Prostate gland (tissue), 2 donors: ENCODE measurements at regions not wholly inside any gene's neighbourhood (a gene's known extent, or its start where the extent isn't known, plus 50 kb on each side); places are given as distances from the start of the nearest gene placed in this dataset.
A peak's percentile ranks its signal among the peaks of the same experiment; 100 is the strongest.

Experiments
- DNase-seq: peaks from one replicate; pipeline ENCODE4 v3.0.0-alpha.2; 2019; ENCODE audit warnings: low spot score
- H3K27ac ChIP-seq, 2 donors: fragments of 200-600 bp; sonication (generic); 2 replicates each; pipeline ENCODE4 v1.5.1; 2017 to 2019
- H3K27me3 ChIP-seq: fragments of 200-600 bp; sonication (generic); replicated peaks from 2 replicates; pipeline ENCODE4 v1.5.1; 2019; ENCODE audit not compliant: insufficient read depth
- H3K36me3 ChIP-seq, 2 donors: fragments of 200-600 bp; sonication (generic); 1 replicate in 1 of 2; 2 replicates in 1 of 2; pipeline versions ENCODE4 v1.5.1 to v1.8.1; 2017 to 2019
- H3K4me1 ChIP-seq: fragments of 200-600 bp; sonication (generic); replicated peaks from 2 replicates; pipeline ENCODE4 v1.5.1; 2019
- H3K4me3 ChIP-seq, 2 donors: fragments of 200-600 bp; sonication (generic); 2 replicates each; pipeline ENCODE4 v1.5.1; 2017 to 2019
- H3K9me3 ChIP-seq: fragments of 200-600 bp; sonication (generic); 2 replicates; pipeline ENCODE4 v1.5.1; 2017
- CTCF ChIP-seq, 4 experiments: fragments of 200-600 bp in 2 of 4; fragments of 450-650 bp in 2 of 4; sonication (generic) in 2 of 4; IDR thresholded peaks; 1 replicate in 3 of 4; 2 replicates in 1 of 4; pipeline ENCODE4 v1.5.1; 2016 to 2019; ENCODE audit warnings: antibody characterized with exemption in 4 of 4, mild to moderate bottlenecking in 2 of 4, moderate library complexity in 2 of 4
- POLR2A ChIP-seq: fragments of 450-650 bp; IDR thresholded peaks from one replicate; pipeline ENCODE4 v1.6.1; 2016; ENCODE audit warnings: antibody characterized with exemption, mild to moderate bottlenecking
- POLR2AphosphoS5 ChIP-seq: sonication (generic); formaldehyde crosslinking; IDR thresholded peaks from one replicate; pipeline ENCODE4 v1.6.1; 2017; ENCODE audit warnings: antibody characterized with exemption
- WGBS: methylation state at CpG from one replicate; pipeline ENCODE4 v1.1.5; 2018; 5-methylcytosine and 5-hydroxymethylcytosine counted together
- intact Hi-C: fragments of 100-400 bp; cut with DNase I; formaldehyde crosslinking; loops from one replicate; pipeline ENCODE4 v1.14.2; 2022

- H3K4me3 ChIP-seq = no peak overlapping the region
- WGBS = 70% methylated on average over 36 of the region's 37 CpGs
- TF ChIP-seq POLR2AphosphoS5 (no peak), POLR2A (no peak), CTCF (IDR thresholded peaks at IDR 0.05) (no peak)
- intact Hi-C loops = no loop called here
- H3K4me1 ChIP-seq = no peaks in the 10 kb centered on the region
- no peaks in the 10 kb centered on the region for H3K27me3 ChIP-seq
- no peaks in the 10 kb centered on the region for H3K36me3 ChIP-seq
- DNase-seq = no peak
- no peak overlapping the region for H3K27ac ChIP-seq
- H3K9me3 ChIP-seq = no peaks in the 10 kb centered on the region
Measured at GRCh38 chr13:99896369-99897075, 75.0 kb downstream of the ZIC5 start.

GRCh38 chr13:99895444-99896368 lies 75.9 kb downstream of the ZIC5 start:
- Histone ChIP-seq H3K9me3 (no peaks in the 10 kb centered on the region), H3K4me1 (no peaks in the 10 kb centered on the region), H3K27ac (no peak overlapping the region), H3K36me3 (no peaks in the 10 kb centered on the region), H3K27me3 (no peaks in the 10 kb centered on the region), H3K4me3 (peak overlapping the region; percentile 18 to 29)
- WGBS = 8% methylated on average over 85 of the region's 100 CpGs
- no peak for DNase-seq
- intact Hi-C loops = no loop called here
- TF ChIP-seq POLR2AphosphoS5 (no peak), POLR2A (no peak), CTCF (IDR thresholded peaks at IDR 0.05) (no peak)

GRCh38 chr13:99894840-99895443 lies 76.6 kb downstream of the ZIC5 start:
- intact Hi-C loops = no loop called here
- WGBS = 9% methylated on average over 33 of the region's 33 CpGs
- no peaks in the 10 kb centered on the region for H3K9me3 ChIP-seq
- H3K4me1 ChIP-seq = no peaks in the 10 kb centered on the region
- H3K36me3 ChIP-seq = no peaks in the 10 kb centered on the region
- TF ChIP-seq POLR2AphosphoS5 = no peak
- no peak for TF ChIP-seq POLR2A
- TF ChIP-seq CTCF (IDR thresholded peaks at IDR 0.05) = no peak
- no peak for DNase-seq
- H3K27ac ChIP-seq = no peak overlapping the region
- no peaks in the 10 kb centered on the region for H3K27me3 ChIP-seq
- H3K4me3 ChIP-seq = peak overlapping the region; percentile 18 to 29

- DNase-seq = no peak
- 76% methylated on average over 13 of the region's 13 CpGs for WGBS
- H3K27ac ChIP-seq = no peak overlapping the region
- TF ChIP-seq CTCF (IDR thresholded peaks at IDR 0.05) = no peak
- no peak for TF ChIP-seq POLR2A
- TF ChIP-seq POLR2AphosphoS5 = no peak
- no peaks in the 10 kb centered on the region for H3K9me3 ChIP-seq
- no peaks in the 10 kb centered on the region for H3K4me1 ChIP-seq
- intact Hi-C loops = no loop called here
- H3K36me3 ChIP-seq = no peaks in the 10 kb centered on the region
- H3K4me3 ChIP-seq = no peak overlapping the region
- H3K27me3 ChIP-seq = no peaks in the 10 kb centered on the region
Measured at GRCh38 chr13:99894105-99894839, 77.3 kb downstream of the ZIC5 start.
